HS-5 (cell line): ENCODE measurements at regions not wholly inside any gene's neighbourhood (a gene's known extent, or its start where the extent isn't known, plus 50 kb on each side); places are given as distances from the start of the nearest gene placed in this dataset.
A peak's percentile ranks its signal among the peaks of the same experiment; 100 is the strongest.

Experiments
- DNase-seq: peaks from one replicate; pipeline ENCODE4 v3.0.0-alpha.2; 2012; ENCODE audit warnings: low read depth

DNA sequence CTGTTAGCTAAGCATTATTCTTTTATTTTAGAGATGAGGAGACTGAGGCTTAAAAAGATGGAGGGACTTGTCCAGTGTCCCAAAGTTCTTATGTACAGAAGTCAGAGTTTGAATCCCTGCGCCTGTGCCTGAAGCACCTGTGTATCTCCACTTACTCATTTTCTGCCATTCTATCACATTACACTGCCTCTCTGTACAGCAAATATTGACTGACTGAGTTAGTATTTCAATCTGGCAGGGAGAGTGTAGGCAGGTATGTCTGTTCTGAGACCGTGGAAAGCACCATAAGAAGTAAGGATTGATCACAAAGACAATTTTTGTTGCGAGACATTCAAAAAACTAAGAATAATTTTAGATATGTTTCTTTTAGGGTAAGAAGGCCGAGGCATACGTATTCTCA lies 162.7 kb downstream of the KITLG start:
- no peak for DNase-seq

DNA sequence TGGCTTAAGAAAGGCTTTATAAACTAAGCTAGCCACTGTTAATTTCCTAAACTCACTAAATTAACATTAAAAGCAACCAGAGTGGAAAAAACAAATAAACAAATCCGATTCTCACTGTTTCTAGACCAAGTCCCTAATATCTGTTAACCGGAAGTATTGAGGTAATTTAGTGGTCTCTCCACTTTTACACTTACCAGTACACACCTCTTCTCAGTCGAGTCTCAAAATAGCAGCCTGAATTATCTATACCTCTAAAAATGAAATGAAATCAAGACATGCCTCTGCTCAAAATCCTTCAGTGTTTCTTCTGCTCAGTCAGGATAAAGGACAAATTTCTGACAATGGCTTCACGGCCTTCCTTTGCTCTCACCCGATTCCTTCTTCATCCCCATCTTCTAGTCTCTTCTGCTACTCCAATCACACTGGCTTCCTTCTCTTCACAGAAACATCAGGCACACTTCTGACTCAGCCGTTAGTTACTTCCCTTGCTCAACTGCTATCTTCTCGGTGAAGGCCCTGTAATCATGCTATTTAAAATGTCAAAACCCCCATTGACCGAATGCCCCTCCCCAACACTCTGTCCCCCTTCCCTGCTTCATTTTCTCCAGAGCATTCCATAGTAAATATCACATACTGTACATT lies 161.3 kb downstream of the KITLG start:
- peak; percentile 49 for DNase-seq

DNA sequence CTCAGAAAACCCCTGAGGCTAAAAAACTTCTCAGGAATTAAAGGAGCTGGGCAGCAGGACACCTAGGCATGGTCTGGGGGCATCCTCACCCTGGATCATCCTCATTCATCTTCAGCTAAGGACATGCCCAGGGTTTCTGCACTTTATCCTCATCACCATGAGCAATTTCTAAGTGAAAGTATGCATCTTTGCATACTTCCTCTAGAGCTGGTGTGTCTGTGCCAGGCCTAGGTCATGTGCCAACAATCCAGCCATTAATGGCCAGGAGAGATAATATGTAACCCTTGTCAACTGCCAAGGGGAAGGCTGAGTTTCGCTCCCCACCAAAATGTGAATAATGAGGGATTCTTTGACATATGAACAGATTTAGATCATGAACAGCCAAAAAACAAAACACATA lies 160.5 kb downstream of the KITLG start:
- peak; percentile 25 for DNase-seq

DNA sequence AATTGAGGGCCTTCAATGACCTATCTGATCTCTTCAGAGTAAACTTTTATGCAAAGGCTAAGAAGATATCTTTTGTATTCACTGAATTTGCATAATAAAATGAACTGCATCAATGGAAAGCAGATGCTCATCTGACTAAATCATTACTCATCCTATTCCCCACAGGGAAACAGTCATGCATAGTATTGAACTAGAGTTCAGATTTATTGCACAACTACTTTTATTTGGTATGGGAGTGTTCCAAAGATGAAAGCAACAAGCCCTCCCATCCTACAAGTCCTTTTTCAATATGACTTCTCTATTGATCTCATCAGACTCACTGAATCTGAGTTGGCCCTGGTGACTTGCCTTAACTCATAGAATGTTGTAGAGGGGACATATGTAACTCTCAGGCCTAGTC lies 159.8 kb downstream of the KITLG start:
- peak; percentile 94 for DNase-seq

DNA sequence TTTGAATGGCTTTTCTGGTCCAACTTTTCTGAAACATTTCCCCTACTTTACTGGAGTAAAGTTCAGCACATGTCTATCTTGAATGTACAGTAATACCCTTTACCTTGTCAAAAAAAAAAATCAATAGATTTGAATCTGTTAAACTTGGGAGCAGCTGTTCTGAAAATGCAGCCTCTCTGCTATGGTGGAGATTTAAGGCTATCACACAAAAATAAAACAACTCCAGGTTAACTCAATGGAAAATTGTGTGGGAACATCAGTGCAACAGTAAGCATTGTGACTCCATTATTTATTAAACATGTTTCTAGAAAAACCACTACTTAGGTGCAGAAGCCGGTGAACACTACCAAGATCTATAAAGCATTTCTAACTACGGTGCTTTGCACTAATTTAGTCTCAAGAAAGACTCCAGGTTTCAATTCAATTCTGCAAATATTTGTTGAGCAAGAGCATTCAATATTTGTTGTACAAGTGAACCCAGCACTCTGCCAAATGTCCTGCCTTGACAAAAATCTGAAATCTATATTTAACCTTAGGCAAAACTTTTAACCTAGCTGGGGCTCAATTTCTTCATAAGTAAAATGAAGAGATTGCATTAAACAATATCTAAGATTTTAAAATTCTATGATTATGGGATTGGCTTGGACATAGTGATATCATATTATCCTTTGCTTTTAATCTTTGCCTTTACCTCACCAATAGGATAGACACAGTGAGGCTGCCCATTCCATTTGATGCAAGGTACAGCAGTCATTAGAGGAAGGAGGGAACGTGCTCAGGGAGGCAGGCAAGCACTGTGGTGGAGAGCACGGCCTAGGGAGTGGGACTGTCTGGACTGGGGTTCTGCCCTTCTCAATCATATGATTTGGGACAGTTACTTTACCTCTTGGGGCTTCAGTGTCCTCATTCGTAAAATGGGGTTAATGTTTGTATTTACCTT lies 155.2 kb downstream of the KITLG start:
- DNase-seq: no peak

DNA sequence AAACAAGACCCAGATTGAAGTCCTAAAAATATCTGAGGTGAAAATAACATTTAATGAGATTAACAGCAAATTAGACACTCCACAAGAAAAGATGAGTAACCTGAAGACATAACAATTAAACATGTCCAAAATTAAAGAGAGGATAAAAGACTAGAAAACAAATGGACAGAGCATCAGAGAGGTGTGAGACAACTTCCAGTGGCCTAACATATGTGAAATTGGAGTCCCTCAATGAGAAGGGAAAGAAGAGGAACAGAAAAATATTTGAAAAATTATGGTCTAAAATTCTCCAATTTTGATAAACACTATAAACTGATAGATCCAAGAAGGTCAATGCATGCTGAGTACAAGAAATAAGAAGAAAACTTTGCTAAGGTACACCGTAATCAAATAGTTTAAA lies 151.9 kb downstream of the KITLG start:
- no peak for DNase-seq

DNA sequence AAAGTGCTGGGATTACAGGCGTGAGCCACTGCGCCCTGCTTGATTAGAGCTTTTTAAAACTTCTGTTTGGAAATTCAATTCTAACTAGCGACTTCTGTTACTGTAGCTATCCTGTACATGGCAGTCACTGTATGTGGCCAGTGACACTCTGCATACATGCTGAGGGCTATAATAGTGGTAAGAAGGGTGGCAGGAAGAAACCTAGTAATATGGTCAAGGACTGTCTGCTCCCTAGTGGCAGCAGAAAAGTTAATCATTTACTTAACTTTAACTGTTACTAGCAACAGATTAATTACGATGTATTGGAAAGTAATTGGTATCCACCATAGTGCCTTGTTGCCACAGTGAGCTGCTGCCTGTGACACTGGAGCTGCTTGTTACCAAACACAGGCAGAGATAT lies 149.0 kb downstream of the KITLG start:
- no peak for DNase-seq

DNA sequence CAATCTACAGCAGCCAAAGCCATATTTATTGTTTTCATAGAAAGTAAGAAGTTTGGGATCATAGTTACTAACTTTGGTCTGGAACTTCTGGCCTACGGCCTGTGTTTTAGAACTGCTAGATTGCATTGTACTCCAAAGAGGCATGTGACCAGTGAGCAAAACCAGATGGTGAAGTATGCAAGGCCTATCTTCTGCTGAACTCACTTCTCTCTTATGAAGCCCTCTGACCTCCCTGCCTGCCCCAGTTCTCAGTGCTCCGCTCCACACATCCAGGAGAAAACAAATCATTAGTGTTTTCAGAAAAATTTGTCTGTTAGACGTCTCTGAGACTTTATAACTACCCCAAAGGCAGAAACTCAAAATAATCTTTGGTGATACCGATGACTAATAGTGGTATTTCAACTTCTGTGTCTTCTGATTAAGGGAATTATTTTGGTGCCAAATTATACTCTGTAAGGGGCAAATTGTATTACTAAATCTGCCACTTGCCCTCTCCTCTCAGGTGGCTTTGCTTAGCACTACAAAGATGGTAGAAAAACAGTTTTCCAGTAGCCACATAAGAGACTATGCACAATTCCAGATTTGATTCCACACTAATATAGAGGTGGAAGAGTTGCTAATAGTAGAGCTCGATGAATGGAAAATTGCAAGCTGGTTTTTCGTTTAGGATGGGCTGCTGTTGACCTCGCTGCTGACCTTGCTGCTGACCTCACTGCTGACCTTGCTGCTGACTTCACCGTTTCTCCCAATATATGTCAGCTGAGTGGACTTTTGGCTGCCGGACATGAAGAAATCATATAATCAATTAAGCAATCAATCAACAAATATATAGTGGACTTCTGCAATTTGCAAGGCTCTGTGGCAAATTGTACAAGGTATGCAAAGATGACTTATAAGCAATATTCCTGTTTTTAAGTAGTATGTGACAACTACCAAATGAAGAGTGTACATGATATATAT lies 147.5 kb downstream of the KITLG start:
- DNase-seq: no peak

DNA sequence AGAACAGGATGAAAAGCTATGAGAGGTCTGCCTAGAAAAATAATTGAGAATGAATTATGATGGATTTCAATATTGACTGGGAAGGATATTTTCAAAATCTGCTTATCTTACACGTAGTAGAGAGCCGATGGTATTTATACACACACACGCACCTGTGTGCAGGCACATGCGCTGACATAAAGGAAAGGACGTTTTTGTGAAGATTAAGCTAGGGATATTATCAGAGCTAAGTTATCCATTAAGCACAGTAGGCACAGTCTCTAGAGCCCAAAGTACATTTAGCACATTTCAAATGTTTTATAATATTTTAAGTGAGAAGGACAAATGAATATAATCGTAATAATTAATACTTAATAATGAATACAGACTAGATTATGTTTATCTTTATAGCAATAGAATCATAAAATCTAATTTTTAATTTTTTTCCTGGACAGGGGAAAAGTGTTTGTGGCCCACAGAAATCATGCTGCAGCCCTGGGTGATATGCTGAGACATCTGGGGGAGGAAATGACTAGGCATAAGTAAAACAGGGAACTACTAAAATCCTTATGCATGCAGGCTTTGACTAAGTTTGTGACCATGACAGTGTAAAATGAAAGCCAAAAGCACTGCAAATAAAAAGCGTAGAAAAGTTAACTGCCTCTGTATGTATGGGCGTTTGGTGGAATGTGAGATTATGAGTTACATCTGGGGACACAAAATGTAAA lies 146.1 kb downstream of the KITLG start:
- DNase-seq: no peak

DNA sequence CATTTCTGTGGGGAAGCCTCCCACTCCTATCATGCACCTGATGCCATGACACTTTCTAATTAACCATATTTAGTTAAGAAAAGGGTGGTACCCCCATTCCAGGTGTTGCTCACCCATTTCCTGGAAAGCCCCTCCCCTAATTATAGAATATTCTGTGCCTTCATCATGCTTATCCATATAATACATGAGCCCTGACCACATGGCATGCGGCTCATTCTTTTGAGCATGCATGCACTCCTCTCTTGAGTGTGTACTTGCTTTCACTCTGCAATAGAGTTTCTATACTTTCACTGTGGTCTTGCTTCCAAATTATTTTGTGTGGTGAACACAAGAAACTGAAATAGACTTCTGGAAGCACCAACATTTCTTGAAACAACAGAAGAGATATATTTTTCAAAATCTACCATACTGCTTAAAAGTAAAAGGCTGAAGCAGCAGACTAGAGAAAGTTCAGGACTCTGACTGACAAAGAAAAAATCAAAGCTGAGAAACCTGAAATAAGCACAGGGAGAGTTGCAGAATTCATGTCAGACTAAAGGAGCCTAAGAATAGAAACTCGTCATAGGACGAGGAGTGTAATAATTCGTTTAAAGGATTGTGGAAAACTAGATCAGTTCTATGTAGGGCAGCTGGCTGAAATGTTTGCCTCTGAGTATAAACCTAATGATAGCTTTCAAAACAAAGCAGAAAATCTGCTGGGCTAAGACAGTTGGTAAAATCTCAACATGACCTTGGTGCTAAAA lies 144.8 kb downstream of the KITLG start:
- DNase-seq: no peak

DNA sequence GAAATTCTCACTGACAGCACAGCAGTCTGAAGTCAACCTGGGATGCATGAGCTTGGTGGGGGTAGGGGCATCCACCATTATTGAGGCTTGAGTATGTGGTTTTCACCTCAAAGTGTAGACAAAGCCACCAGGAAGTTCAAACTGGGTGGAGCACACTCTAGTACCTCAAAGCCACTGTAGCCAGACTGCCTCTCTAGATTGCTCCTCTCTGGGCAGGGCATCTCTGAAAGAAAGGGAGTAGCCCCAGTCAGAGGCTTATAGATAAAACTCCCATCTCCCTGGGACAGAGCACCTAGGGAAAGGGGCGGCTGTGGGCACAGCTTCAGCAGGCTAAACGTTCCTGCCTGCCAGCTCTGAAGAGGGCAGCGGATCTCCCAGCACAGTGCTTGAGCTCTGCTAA lies 143.0 kb downstream of the KITLG start:
- DNase-seq: no peak
